22Rv1 (cell line): ENCODE measurements at regions not wholly inside any gene's neighbourhood (a gene's known extent, or its start where the extent isn't known, plus 50 kb on each side); places are given as distances from the start of the nearest gene placed in this dataset.

Experiments used
- CTCF ChIP-seq: fragments of 450-650 bp; IDR thresholded peaks from 2 replicates; pipeline ENCODE4 v1.5.1; 2017; ENCODE audit warnings: mild to moderate bottlenecking
- ZFX ChIP-seq: fragments of 450-650 bp; IDR thresholded peaks from 2 replicates; pipeline ENCODE4 v1.6.1; 2017; ENCODE audit warnings: antibody characterized with exemption, borderline replicate concordance

GRCh38 chr4:89572224-89572858 lies 264.6 kb downstream of the SNCA start:
- no peak for TF ChIP-seq CTCF
- TF ChIP-seq ZFX: no peak
